ENCODE measurements at regions not wholly inside any gene's neighbourhood (a gene's known extent, or its start where the extent isn't known, plus 50 kb on each side); places are given as distances from the start of the nearest gene placed in this dataset.
"Not testable (repeated sequence)": the region's sequence is repeated elsewhere in the genome, so short reads cannot be mapped to it uniquely, and the experiment has no call there.

DNA sequence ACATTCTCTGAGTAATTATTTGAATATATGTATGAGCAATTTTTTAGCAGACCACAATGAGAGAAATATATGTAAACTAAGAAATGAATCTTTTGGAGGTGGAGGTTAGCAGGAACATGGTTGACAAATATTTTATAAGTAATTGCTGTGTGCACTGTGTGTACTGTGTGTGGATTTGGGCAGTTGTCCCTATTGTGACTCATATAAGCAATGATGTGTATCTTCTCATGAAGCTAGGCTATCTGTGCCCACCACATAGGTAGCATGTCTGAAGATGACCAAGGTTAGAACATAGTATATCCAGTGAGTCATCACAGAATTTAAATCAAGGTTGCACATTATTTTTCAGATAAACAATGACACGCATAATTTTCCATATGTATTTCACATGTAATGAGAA is 713.9 kb upstream of the GBE1 start:
- Mint-ChIP-seq H3K36me3 (ENCODE audit: low read depth) (no peaks in the 10 kb centered on the region), H3K4me1 (no peaks in the 10 kb centered on the region), H3K9me3 (no peaks in the 10 kb centered on the region), H3K27ac (no peak overlapping the region), H3K4me3 (no peak overlapping the region), H3K27me3 (no peaks in the 10 kb centered on the region)
- ATAC-seq (replicated peaks), result no peak

GRCh38 chr3:82474711-82475110 is 713.3 kb upstream of the GBE1 start:
- Mint-ChIP-seq H3K36me3 (ENCODE audit: low read depth) (no peaks in the 10 kb centered on the region), H3K4me1 (no peaks in the 10 kb centered on the region), H3K9me3 (no peaks in the 10 kb centered on the region), H3K27ac (no peak overlapping the region), H3K27me3 (no peaks in the 10 kb centered on the region), H3K4me3 (no peak overlapping the region)
- no peak for ATAC-seq (replicated peaks)

DNA sequence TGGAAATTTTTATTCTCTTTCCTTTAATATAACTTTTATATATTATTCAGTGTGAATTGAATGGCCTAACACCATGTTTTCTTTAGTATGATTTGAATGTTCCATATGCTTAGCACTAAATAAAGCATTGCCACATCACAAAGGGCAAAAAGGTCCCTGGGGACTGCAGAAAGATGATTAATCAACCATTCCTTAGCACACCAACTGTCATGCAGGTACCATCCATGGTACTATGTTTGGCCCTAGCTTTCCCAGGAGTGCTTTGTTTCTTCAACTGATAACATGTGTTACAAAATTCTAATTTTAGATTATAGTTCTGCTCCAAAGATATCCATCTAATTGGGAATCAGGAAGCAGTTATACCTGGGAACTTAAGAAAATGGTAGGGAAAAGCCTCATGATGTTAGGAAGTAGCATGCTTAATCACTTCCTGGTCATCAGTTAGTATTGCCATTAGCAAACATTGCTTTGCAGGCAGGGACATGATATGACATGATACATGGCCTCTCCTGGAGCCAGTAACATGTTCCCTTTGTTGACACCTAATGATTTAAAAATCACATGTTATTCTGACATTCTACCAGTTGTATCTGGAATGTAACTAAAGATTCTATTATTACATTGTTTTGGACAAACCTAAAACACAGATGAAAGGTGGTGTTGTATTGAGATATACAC is 712.6 kb upstream of the GBE1 start:
- Mint-ChIP-seq H3K36me3 (ENCODE audit: low read depth) (no peaks in the 10 kb centered on the region), H3K27ac (no peak overlapping the region), H3K4me3 (no peak overlapping the region), H3K4me1 (no peaks in the 10 kb centered on the region), H3K27me3 (no peaks in the 10 kb centered on the region), H3K9me3 (no peaks in the 10 kb centered on the region)
- ATAC-seq (replicated peaks), result no peak

- ATAC-seq (replicated peaks), result no peak
- Mint-ChIP-seq H3K4me3 (no peak overlapping the region), H3K27me3 (no peaks in the 10 kb centered on the region), H3K36me3 (ENCODE audit: low read depth) (no peaks in the 10 kb centered on the region), H3K27ac (no peak overlapping the region), H3K4me1 (no peaks in the 10 kb centered on the region), H3K9me3 (peaks cover 7% of the 10 kb centered on the region)
These were observed 705.6 kb upstream of the GBE1 start for GRCh38 chr3:82467051-82467450.

GRCh38 chr3:82462977-82463376 is 701.5 kb upstream of the GBE1 start:
- Mint-ChIP-seq H3K36me3 (ENCODE audit: low read depth) (no peaks in the 10 kb centered on the region), H3K4me3 (no peak overlapping the region), H3K4me1 (no peaks in the 10 kb centered on the region), H3K27me3 (no peaks in the 10 kb centered on the region), H3K9me3 (peaks cover 10% of the 10 kb centered on the region), H3K27ac (no peak overlapping the region)
- no peak for ATAC-seq (replicated peaks)

GRCh38 chr3:82461049-82461889 is 699.8 kb upstream of the GBE1 start:
- no peaks in the 10 kb centered on the region for H3K27me3 Mint-ChIP-seq
- no peak overlapping the region for H3K27ac Mint-ChIP-seq
- peaks cover 12% of the 10 kb centered on the region for H3K9me3 Mint-ChIP-seq
- H3K4me3 Mint-ChIP-seq, result no peak overlapping the region
- ATAC-seq (replicated peaks), result no peak
- H3K4me1 Mint-ChIP-seq, result no peaks in the 10 kb centered on the region
- H3K36me3 Mint-ChIP-seq (ENCODE audit: low read depth), result no peaks in the 10 kb centered on the region

DNA sequence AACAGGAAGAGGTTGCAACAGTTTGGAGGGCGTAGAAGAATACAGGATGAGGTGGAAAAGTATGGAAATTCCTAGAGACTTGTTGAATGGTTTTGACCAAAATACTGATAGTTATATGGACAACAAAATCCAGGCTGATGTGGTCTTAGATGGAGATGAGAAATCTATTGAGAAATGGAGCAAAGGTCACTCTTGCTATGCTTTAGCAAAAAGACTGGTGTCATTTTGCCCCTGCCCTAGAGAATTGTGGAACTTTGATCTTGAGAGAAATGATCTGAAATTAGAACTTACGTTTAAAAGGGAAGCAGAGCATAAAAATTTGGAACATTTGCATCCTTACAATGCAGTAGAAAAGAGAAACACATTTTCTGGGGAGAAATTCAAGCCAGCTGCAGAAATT is 686.9 kb upstream of the GBE1 start:
- Mint-ChIP-seq H3K27me3 (no peaks in the 10 kb centered on the region), H3K9me3 (peaks cover 16% of the 10 kb centered on the region), H3K4me1 (no peaks in the 10 kb centered on the region), H3K27ac (no peak overlapping the region), H3K4me3 (no peak overlapping the region), H3K36me3 (ENCODE audit: low read depth) (no peaks in the 10 kb centered on the region)
- ATAC-seq (replicated peaks), result no peak

DNA sequence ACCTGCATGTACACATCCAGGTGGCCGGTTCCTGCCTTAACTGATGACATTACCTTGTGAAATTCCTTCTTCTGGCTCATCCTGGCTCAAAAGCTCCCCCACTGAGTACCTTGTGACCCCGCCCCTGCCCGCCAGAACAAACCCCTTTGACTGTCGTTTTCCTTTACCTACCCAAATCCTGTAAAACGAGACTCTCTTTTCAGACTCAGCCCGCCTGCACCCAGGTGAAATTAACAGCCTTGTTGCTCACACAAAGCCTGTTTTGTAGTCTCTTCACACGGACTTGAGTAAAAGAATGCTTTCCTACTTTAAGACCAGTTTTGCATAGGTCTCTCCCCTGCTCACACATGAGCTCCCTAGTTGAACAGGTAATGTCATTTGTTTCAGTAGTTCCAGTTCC is 667.4 kb upstream of the GBE1 start:
- H3K27me3 Mint-ChIP-seq; H3K4me3 Mint-ChIP-seq; H3K36me3 Mint-ChIP-seq (ENCODE audit: low read depth); H3K27ac Mint-ChIP-seq; H3K4me1 Mint-ChIP-seq; ATAC-seq (replicated peaks): not testable (repeated sequence)
- H3K9me3 Mint-ChIP-seq, result peaks cover 12% of the 10 kb centered on the region

DNA sequence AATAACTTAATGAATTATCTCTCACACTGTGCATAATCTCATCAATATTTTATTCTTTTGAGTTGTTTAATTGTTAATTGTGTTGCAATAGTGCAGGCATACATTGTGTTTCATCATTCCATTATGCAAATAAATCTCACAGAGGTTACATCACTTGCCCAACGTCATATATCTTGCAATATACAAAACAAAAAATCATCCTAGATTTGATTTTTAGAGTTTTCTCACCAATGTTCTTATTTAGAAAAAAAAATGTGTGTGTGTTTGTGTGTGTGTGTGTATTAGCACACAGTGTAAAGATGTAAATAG is 662.5 kb upstream of the GBE1 start:
- no peak for ATAC-seq (replicated peaks)
- Mint-ChIP-seq H3K4me1 (no peaks in the 10 kb centered on the region), H3K36me3 (ENCODE audit: low read depth) (no peaks in the 10 kb centered on the region), H3K27ac (no peak overlapping the region), H3K27me3 (no peaks in the 10 kb centered on the region), H3K9me3 (peaks cover 8% of the 10 kb centered on the region), H3K4me3 (no peak overlapping the region)

GRCh38 chr3:82423268-82424030 is 662.0 kb upstream of the GBE1 start:
- Mint-ChIP-seq H3K4me3 (no peak overlapping the region), H3K9me3 (peaks cover 5% of the 10 kb centered on the region), H3K27ac (no peak overlapping the region), H3K36me3 (ENCODE audit: low read depth) (no peaks in the 10 kb centered on the region), H3K27me3 (no peaks in the 10 kb centered on the region), H3K4me1 (no peaks in the 10 kb centered on the region)
- ATAC-seq (replicated peaks), result no peak

GRCh38 chr3:82416830-82417229 is 655.4 kb upstream of the GBE1 start:
- Mint-ChIP-seq H3K27ac (no peak overlapping the region), H3K36me3 (ENCODE audit: low read depth) (no peaks in the 10 kb centered on the region), H3K27me3 (no peaks in the 10 kb centered on the region), H3K4me3 (no peak overlapping the region), H3K4me1 (no peaks in the 10 kb centered on the region), H3K9me3 (no peaks in the 10 kb centered on the region)
- ATAC-seq (replicated peaks), result no peak

- Mint-ChIP-seq H3K4me1 (no peaks in the 10 kb centered on the region), H3K36me3 (ENCODE audit: low read depth) (no peaks in the 10 kb centered on the region), H3K27me3 (no peaks in the 10 kb centered on the region), H3K4me3 (no peak overlapping the region), H3K27ac (no peak overlapping the region), H3K9me3 (no peaks in the 10 kb centered on the region)
- ATAC-seq (replicated peaks), result no peak
These were observed 654.9 kb upstream of the GBE1 start for GRCh38 chr3:82416349-82416748.

DNA sequence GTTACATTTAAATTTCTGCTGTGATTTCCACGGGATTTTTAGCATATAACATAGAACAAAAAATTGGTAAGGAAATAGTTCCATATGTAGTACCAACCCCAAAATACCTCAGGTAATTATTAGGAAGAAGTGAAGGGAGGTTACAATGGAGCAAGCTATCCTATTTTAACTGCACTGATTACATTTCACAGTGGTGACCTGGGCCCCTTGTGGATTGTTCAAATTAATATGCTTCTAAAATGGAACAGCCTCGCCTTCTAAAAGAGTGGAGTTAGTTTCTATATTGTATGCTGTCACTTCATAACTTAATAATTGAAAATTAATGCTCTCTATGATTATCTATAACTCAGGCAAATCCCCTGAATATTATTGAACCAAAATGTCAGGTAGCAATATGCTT is 651.7 kb upstream of the GBE1 start:
- no peak for ATAC-seq (replicated peaks)
- H3K27ac Mint-ChIP-seq, result no peak overlapping the region
- no peak overlapping the region for H3K4me3 Mint-ChIP-seq
- no peaks in the 10 kb centered on the region for H3K36me3 Mint-ChIP-seq (ENCODE audit: low read depth)
- no peaks in the 10 kb centered on the region for H3K9me3 Mint-ChIP-seq
- H3K4me1 Mint-ChIP-seq, result no peaks in the 10 kb centered on the region
- no peaks in the 10 kb centered on the region for H3K27me3 Mint-ChIP-seq

GRCh38 chr3:82410366-82410765 is 648.9 kb upstream of the GBE1 start:
- Mint-ChIP-seq H3K36me3 (ENCODE audit: low read depth) (no peaks in the 10 kb centered on the region), H3K4me3 (no peak overlapping the region)

DNA sequence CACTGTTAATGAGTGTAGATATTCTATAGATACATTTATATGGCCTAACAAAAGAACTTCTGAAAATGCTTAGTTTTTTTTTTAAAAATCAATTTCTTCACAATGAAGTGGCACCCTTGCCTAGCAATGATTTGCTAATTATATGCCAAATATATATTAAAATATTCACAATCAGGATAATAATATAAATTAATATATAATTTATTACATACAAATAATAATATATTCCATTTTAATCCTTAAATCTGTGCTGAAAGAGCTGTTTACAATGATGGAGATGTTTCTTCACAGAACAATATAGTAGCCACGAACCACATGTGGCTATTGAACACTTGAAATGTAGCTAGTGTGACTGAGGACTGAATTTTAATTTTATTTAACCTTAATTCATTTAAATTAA is 648.4 kb upstream of the GBE1 start:
- no peak overlapping the region for H3K4me3 Mint-ChIP-seq
- ATAC-seq (replicated peaks), result no peak

More at GRCh38 chr3:82410366-82410765, 648.9 kb upstream of the GBE1 start:
- Mint-ChIP-seq H3K27me3 (no peaks in the 10 kb centered on the region), H3K4me1 (no peaks in the 10 kb centered on the region), H3K9me3 (peaks cover 3% of the 10 kb centered on the region), H3K27ac (no peak overlapping the region)
- ATAC-seq (replicated peaks), result no peak

More for the DNA sequence above, 648.4 kb upstream of the GBE1 start:
- no peak overlapping the region for H3K27ac Mint-ChIP-seq
- no peaks in the 10 kb centered on the region for H3K36me3 Mint-ChIP-seq (ENCODE audit: low read depth)
- H3K4me1 Mint-ChIP-seq, result no peaks in the 10 kb centered on the region
- no peaks in the 10 kb centered on the region for H3K27me3 Mint-ChIP-seq
- peaks cover 3% of the 10 kb centered on the region for H3K9me3 Mint-ChIP-seq
